ENCODE measurements at regions not wholly inside any gene's neighbourhood (a gene's known extent, or its start where the extent isn't known, plus 50 kb on each side); places are given as distances from the start of the nearest gene placed in this dataset.
"Not testable (repeated sequence)": the region's sequence is repeated elsewhere in the genome, so short reads cannot be mapped to it uniquely, and the experiment has no call there.

DNA sequence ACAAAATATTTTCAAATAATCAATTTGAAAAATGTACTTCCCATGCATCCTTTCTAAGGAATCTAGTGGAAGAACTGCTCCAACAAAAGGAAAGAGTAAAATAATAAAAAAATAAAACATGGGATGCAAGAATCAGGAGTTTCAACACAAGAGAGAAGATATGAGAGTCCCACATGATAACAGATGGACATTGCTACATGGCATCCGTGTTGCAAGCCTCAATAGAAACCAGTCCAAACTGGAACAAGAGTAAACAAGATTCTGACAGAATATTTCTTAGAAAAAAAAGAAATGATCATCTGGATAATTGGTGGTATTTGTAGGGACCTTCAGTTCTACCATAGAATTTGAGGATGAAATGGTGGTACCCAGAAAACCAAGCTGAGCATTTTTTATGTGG, 186.8 kb downstream of the FRK start:
- H3K9me3 Mint-ChIP-seq = no peaks in the 10 kb centered on the region
- no peak for DNase-seq (ENCODE audit: low spot score in 2 of 2)
- H3K27me3 Mint-ChIP-seq = peaks cover 9% of the 10 kb centered on the region
- no peak overlapping the region for H3K27ac Mint-ChIP-seq
- ATAC-seq (ENCODE audit: low read depth) = no peak
- H3K36me3 Mint-ChIP-seq = no peaks in the 10 kb centered on the region
- no peak overlapping the region for H3K4me3 Mint-ChIP-seq
- H3K4me1 Mint-ChIP-seq = no peaks in the 10 kb centered on the region

DNA sequence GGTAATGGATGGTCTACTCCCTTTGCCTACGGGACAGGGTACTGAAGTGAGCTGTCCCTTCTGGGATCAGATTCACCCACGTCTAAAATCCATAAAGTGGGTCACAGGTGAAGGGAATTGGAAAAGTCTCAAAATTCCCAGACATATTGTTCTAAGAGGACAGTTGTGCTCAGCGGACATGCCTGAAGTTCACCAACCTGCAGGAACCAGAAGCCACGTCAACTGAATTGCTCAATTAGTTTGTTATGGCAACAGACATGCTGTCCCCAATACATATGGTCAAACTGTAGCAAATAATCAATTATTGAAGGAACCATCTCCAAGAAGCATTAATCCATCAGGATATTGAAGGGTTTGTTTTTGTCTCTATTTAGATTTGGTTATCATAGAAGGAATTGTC, 190.2 kb downstream of the FRK start:
- DNase-seq (ENCODE audit: low spot score in 2 of 2) (no peak), ATAC-seq (ENCODE audit: low read depth) (no peak)
- Mint-ChIP-seq H3K4me3 (no peak overlapping the region), H3K36me3 (no peaks in the 10 kb centered on the region), H3K27ac (no peak overlapping the region), H3K9me3 (no peaks in the 10 kb centered on the region), H3K27me3 (peaks cover 7% of the 10 kb centered on the region), H3K4me1 (no peaks in the 10 kb centered on the region)

DNA sequence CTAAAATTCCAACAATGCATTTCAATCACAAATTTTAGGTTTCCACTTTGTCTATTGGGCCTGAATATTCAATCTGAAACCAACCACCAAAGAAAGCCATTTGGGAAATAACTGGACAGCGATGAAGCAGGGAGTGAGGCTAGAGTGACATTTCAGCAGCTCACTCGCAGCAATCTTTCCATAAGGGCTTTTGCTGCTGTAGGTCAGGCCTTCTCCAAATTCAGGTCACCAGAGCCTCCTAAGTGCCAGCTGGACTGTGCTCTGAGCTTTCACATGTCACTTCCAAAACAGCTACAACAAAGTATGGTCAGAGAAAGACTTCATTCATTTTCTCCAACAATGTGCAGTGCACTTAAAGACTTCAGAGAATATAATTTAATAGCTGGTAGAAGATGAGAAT, 194.8 kb downstream of the FRK start:
- Mint-ChIP-seq H3K9me3 (no peaks in the 10 kb centered on the region), H3K4me1 (no peaks in the 10 kb centered on the region), H3K27ac (no peak overlapping the region), H3K36me3 (no peaks in the 10 kb centered on the region), H3K4me3 (no peak overlapping the region), H3K27me3 (peaks cover 2% of the 10 kb centered on the region)
- ATAC-seq (ENCODE audit: low read depth) (no peak), DNase-seq (ENCODE audit: low spot score in 2 of 2) (no peak)

DNA sequence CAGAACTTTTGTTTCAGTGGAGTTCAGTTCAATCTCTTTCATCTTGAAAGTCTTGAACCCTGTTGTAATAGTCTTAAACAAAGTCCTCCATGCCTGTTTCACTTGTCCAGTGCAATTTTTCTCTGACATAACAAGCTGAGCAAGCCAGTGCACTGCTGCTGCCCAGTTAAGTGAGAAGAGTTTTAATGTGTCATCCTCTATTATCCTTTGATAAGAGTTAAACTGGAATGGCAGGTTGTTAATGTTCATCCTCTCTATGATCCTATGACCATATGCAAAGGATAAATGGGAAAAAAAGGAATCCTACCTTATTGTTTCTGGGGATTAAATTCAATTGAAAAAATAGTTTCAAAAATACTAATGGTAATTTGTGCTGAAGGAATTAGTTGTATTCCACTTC, 197.5 kb downstream of the FRK start:
- H3K36me3 Mint-ChIP-seq = no peaks in the 10 kb centered on the region
- H3K4me1 Mint-ChIP-seq = no peaks in the 10 kb centered on the region
- ATAC-seq (ENCODE audit: low read depth) (no peak), DNase-seq (ENCODE audit: low spot score in 2 of 2) (no peak)
- H3K9me3 Mint-ChIP-seq = no peaks in the 10 kb centered on the region
- H3K27ac Mint-ChIP-seq = no peak overlapping the region
- no peaks in the 10 kb centered on the region for H3K27me3 Mint-ChIP-seq
- H3K4me3 Mint-ChIP-seq = no peak overlapping the region

DNA sequence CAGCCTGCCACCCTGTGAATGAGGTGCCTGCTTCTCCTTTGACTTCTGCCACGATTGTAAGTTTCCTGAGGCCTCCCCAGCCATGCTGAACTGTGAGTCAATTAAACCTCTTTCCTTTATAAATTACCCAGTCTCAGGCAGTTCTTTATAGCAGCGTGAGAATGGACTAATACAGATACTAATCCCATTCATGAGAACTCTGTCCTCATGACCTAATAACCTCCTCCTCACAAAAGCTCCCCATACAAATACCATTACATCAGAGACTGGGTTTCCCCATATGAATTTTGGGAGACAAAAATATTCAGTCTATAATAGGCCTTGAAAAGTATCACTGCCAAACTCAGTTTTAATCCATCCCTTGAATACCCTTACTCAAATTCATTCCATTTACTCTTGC, 199.0 kb downstream of the FRK start:
- not testable (repeated sequence) for H3K27me3 Mint-ChIP-seq; ATAC-seq (ENCODE audit: low read depth); DNase-seq (ENCODE audit: low spot score in 2 of 2); H3K27ac Mint-ChIP-seq; H3K4me3 Mint-ChIP-seq; H3K4me1 Mint-ChIP-seq; H3K9me3 Mint-ChIP-seq; H3K36me3 Mint-ChIP-seq

DNA sequence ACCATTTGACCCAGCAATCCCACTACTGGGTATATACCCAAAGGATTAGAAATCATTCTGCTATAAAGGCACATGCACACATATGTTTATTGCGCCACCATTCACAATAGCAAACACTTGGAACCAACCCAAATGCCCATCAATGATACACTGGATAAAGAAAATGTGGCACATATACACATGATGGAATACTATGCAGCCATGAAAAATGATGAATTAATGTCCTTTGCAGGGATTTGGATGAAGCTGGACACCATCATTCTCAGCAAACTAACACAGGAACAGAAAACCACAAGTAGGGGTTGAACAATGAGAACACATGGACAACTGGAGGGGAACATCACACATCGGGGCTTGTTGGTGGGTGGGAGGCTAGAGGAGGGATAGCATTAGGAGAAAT, 201.1 kb downstream of the FRK start:
- H3K4me3 Mint-ChIP-seq; DNase-seq (ENCODE audit: low spot score in 2 of 2); H3K9me3 Mint-ChIP-seq; H3K27ac Mint-ChIP-seq; H3K4me1 Mint-ChIP-seq; ATAC-seq (ENCODE audit: low read depth); H3K36me3 Mint-ChIP-seq; H3K27me3 Mint-ChIP-seq: not testable (repeated sequence)

DNA sequence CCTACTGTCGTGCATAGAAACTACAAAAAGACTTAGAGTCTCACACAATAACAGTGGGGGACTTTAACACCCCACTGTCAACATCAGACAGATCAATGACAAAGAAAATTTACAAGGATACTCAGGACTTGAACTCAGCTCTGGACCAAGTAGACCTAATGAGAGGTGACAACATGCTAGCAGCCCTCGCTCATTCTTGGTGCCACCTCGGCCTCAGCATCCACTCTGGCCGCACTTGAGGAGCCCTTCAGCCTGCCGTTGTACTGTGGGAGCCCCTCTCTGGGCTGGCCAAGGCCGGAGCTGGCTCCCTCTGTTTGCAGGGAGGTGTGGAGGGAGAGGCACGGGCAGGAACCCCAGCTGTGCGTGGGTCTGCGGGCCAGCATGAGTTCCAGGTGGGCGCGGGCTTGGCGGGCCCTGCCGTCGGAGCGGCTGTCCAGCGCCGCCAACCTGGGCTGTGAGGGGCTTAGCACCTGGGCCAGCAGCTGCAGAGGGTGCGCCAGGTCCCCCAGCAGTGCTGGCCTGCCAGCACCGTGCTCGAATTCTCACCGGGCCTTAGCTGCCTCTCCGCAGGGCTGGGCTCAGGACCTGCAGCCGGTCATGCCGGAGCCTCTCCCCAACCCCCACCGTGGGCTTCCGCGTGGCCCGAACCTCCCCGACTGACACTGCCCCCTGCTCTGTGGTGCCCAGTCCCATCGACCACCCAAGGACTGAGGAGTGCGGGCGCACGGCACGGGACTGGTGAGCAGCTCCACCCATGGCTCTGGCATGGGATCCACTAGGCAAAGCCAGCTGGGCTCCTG, 205.6 kb downstream of the FRK start:
- peaks cover 2% of the 10 kb centered on the region for H3K27me3 Mint-ChIP-seq
- H3K9me3 Mint-ChIP-seq = peaks cover 6% of the 10 kb centered on the region
- H3K4me1 Mint-ChIP-seq = no peaks in the 10 kb centered on the region
- DNase-seq (ENCODE audit: low spot score in 2 of 2) = no peak
- H3K4me3 Mint-ChIP-seq = no peak overlapping the region
- H3K36me3 Mint-ChIP-seq = no peaks in the 10 kb centered on the region
- no peak for ATAC-seq (ENCODE audit: low read depth)
- H3K27ac Mint-ChIP-seq = no peak overlapping the region

DNA sequence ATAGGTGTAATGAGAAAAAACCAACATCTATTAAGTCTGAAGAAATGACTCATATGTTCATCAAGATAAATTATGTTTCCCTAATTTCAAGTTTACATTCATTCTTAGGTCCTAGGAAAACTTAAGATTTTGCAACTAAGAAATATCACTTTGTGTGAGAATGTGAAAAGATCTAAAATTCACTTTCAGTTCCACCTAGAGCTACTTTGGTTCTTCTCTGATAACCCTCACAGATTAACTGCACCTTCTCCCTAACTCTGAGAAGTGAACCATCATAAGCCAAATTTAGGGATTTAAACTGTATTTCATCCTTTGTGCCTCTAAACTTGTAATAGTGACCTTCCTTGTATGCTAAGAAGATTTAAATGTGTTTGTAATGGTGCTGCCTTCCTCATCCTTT, 213.0 kb downstream of the FRK start:
- no peaks in the 10 kb centered on the region for H3K4me1 Mint-ChIP-seq
- H3K27me3 Mint-ChIP-seq = peaks cover 2% of the 10 kb centered on the region
- H3K36me3 Mint-ChIP-seq = no peaks in the 10 kb centered on the region
- no peak for DNase-seq (ENCODE audit: low spot score in 2 of 2)
- no peaks in the 10 kb centered on the region for H3K9me3 Mint-ChIP-seq
- no peak overlapping the region for H3K4me3 Mint-ChIP-seq
- ATAC-seq (ENCODE audit: low read depth) = no peak
- no peak overlapping the region for H3K27ac Mint-ChIP-seq

DNA sequence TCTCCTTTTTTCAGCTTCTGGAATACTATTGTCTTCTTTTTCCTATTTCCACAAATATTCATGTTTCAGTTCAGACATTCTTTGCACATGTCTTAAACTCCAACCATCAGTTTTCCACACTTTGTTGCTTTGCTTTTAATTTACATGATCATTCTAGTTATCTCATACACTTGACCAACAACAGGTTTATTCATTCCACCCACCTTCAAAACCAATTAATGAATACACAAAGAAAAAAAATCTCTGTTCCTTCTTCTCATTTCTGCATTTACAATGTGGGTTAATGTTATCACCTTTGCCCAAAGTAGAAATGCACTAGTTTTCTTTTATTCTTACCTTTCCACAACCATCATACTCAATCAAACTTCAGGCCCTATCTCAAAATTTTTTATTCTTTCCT, 216.7 kb downstream of the FRK start:
- no peaks in the 10 kb centered on the region for H3K4me1 Mint-ChIP-seq
- no peak overlapping the region for H3K27ac Mint-ChIP-seq
- H3K9me3 Mint-ChIP-seq = no peaks in the 10 kb centered on the region
- no peak for DNase-seq (ENCODE audit: low spot score in 2 of 2)
- no peak overlapping the region for H3K4me3 Mint-ChIP-seq
- ATAC-seq (ENCODE audit: low read depth) = no peak
- H3K27me3 Mint-ChIP-seq = no peaks in the 10 kb centered on the region
- no peaks in the 10 kb centered on the region for H3K36me3 Mint-ChIP-seq

DNA sequence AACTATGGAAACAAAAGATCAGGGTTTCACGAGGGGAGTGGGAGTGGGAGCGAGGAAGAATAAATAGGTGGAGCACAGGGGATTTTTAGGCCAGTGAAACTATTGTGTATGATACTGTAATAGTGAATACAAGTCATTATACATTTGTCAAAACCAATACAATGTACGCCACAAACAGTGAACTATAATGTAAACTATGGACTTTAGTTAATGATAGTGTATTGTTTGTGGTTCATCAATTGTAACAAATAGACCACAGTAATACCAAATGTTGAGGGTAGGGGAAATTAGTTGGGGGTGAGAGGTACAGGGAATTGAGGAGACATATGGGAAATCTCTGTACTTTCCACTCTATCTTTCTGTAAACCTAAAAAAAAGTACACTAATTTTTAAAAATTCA, 218.4 kb downstream of the FRK start:
- DNase-seq (ENCODE audit: low spot score in 2 of 2) (no peak), ATAC-seq (ENCODE audit: low read depth) (no peak)
- Mint-ChIP-seq H3K27ac (no peak overlapping the region), H3K27me3 (no peaks in the 10 kb centered on the region), H3K36me3 (no peaks in the 10 kb centered on the region), H3K4me1 (no peaks in the 10 kb centered on the region), H3K9me3 (no peaks in the 10 kb centered on the region), H3K4me3 (no peak overlapping the region)

DNA sequence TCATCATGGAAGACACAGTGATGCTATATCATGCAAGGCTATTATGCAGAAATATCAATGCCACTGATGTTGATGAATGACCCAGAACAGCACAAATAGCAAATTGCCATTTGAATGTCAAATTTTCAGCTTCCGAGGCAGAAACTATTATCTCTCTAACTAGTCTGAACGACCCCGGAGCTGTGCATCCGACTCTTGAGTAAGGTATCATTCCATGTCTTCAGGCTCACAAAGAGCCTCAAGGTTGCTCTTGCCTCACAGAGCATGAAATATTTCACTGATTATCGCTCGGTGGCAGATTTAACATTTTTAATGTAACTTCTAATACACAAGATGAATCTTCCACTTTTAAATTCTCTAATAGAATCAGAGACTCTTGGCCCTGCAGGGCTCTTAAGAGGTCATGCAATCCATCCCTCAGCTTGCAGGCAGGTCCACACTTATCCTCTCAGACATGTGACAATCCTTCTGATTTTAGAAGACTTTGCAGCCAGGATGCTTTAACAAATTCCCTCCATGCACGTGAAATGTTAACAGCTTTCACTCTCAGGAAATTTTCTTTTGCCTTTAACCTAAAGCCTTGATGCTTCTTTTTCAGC, 221.0 kb downstream of the FRK start:
- ATAC-seq (ENCODE audit: low read depth) (no peak), DNase-seq (ENCODE audit: low spot score in 2 of 2) (no peak)
- Mint-ChIP-seq H3K4me1 (no peaks in the 10 kb centered on the region), H3K27ac (no peak overlapping the region), H3K9me3 (peaks cover 5% of the 10 kb centered on the region), H3K4me3 (no peak overlapping the region), H3K36me3 (peaks cover 2% of the 10 kb centered on the region), H3K27me3 (no peaks in the 10 kb centered on the region)

DNA sequence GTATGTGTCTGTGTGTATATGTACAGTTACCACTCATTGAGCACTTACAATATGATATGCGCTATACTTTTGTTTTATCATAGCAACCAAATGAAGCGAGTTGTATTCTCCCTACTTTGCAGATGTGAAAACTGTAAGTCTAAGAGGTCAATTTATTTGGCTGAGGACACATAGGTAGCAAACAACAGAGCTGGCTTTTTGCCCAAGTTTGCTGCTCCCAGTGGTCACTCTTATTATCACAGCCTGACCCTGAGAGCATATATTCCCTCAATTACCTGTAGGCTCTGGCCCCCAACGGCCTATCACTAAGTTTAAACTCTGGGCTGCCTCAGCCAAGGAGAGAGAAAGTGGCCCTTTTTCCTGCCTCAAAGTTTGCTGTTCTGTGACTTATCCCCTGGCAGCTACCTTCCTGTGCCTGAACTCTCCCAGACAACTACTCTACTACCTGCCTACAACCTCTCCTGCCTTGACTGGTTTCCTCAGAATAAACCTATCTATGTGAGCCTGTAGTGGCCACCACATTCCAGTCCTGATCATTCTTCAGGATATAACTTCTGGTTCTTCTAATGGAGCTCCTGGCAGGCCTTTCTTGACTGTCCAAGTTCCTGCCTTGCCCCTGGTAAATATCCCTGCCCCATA, 221.8 kb downstream of the FRK start:
- Mint-ChIP-seq H3K4me1 (no peaks in the 10 kb centered on the region), H3K27ac (no peak overlapping the region), H3K4me3 (no peak overlapping the region), H3K9me3 (peaks cover 5% of the 10 kb centered on the region), H3K36me3 (peaks cover 2% of the 10 kb centered on the region), H3K27me3 (no peaks in the 10 kb centered on the region)
- no peak for DNase-seq (ENCODE audit: low spot score in 2 of 2)
- no peak for ATAC-seq (ENCODE audit: low read depth)

DNA sequence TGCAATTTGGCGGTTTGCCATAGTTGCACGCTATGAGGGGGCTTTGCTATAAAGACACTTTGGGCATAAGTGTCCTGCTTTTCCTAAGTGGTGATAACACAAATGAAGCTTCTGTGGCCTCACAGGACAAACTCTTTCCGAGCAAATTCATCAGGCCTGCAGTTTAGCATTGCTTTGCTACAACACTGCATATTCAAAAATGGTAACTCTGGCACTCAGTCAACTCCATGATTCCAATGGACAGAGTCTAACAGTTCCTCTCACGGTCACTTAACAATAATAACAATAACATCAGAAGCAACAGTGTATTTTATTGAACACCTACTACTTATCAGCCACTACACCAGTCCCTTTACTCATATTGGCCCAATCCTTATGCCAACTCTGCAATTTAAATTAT, 222.5 kb downstream of the FRK start:
- Mint-ChIP-seq H3K4me1 (no peaks in the 10 kb centered on the region), H3K36me3 (peaks cover 2% of the 10 kb centered on the region), H3K27me3 (no peaks in the 10 kb centered on the region), H3K4me3 (no peak overlapping the region), H3K27ac (no peak overlapping the region), H3K9me3 (peaks cover 5% of the 10 kb centered on the region)
- DNase-seq (ENCODE audit: low spot score in 2 of 2) = no peak
- ATAC-seq (ENCODE audit: low read depth) = no peak

DNA sequence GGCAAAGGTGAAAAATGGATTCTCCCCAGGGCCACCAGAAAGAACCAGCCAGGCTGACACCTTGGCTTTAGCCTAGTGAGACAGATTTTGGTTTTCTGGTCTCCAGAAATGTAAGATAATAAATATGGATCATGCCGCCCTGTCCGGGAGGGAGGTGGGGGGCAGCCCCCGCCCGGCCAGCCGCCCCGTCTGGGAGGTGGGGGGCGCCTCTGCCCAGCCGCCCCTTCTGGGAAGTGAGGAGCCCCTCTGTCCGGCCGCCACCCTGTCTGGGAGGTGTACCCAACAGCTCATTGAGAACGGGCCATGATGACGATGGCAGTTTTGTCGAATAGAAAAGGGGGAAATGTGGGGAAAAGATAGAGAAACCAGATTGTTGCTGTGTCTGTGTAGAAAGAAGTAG, 224.3 kb downstream of the FRK start:
- DNase-seq (ENCODE audit: low spot score in 2 of 2); H3K27ac Mint-ChIP-seq; H3K36me3 Mint-ChIP-seq; H3K27me3 Mint-ChIP-seq; H3K4me1 Mint-ChIP-seq; ATAC-seq (ENCODE audit: low read depth); H3K9me3 Mint-ChIP-seq; H3K4me3 Mint-ChIP-seq: not testable (repeated sequence)

DNA sequence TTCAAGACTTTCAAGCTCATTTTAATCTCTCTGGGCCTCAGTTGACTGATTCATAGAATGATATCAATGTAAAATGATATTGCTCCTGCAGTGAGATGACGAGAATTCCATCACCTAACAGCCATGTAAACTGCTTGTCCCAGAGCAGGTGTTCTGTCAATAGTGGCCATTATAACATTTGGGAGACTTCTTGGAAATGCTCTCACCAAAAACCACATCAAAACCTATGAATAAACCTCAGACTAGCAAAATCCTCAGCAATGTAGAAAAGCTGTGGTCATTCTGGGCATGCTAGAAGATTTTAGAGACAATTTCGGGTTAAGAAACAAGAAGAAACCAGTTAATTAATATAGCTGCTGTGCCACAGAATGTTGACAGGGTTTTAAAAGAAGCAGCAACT, 225.4 kb downstream of the FRK start:
- H3K27ac Mint-ChIP-seq = no peak overlapping the region
- H3K36me3 Mint-ChIP-seq = peaks cover 2% of the 10 kb centered on the region
- H3K4me1 Mint-ChIP-seq = no peaks in the 10 kb centered on the region
- no peak for DNase-seq (ENCODE audit: low spot score in 2 of 2)
- H3K4me3 Mint-ChIP-seq = no peak overlapping the region
- H3K27me3 Mint-ChIP-seq = no peaks in the 10 kb centered on the region
- H3K9me3 Mint-ChIP-seq = peaks cover 5% of the 10 kb centered on the region
- ATAC-seq (ENCODE audit: low read depth) = no peak

Data from memory B cell (primary cell).